Body of pancreas (tissue), 4 donors: ENCODE measurements at regions not wholly inside any gene's neighbourhood (a gene's known extent, or its start where the extent isn't known, plus 50 kb on each side); places are given as distances from the start of the nearest gene placed in this dataset.

Experiments used
- POLR2A ChIP-seq, 3 donors: fragments of 450-650 bp; IDR thresholded peaks; one replicate each; pipeline ENCODE4 v1.6.1; 2016; ENCODE audit warnings: antibody characterized with exemption in 3 of 3, mild to moderate bottlenecking in 2 of 3
- TF ChIP-seq, protein P1 (sequence below), 7 experiments: fragments of 450-650 bp in 4 of 7; fragments of 200-600 bp in 3 of 7; sonication (generic) in 3 of 7; IDR thresholded peaks; one replicate each; pipeline ENCODE4 v1.5.1; 2016 to 2019; ENCODE audit warnings: antibody characterized with exemption in 7 of 7

GRCh38 chr6:167770291-167770955 is 56.3 kb upstream of the AFDN start:
- TF ChIP-seq, protein P1, sequence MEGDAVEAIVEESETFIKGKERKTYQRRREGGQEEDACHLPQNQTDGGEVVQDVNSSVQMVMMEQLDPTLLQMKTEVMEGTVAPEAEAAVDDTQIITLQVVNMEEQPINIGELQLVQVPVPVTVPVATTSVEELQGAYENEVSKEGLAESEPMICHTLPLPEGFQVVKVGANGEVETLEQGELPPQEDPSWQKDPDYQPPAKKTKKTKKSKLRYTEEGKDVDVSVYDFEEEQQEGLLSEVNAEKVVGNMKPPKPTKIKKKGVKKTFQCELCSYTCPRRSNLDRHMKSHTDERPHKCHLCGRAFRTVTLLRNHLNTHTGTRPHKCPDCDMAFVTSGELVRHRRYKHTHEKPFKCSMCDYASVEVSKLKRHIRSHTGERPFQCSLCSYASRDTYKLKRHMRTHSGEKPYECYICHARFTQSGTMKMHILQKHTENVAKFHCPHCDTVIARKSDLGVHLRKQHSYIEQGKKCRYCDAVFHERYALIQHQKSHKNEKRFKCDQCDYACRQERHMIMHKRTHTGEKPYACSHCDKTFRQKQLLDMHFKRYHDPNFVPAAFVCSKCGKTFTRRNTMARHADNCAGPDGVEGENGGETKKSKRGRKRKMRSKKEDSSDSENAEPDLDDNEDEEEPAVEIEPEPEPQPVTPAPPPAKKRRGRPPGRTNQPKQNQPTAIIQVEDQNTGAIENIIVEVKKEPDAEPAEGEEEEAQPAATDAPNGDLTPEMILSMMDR (IDR thresholded peaks at IDR 0.05), result no peak
- no peak for TF ChIP-seq POLR2A (IDR thresholded peaks at IDR 0.05)
